Body of pancreas (tissue), 4 donors: ENCODE measurements at regions not wholly inside any gene's neighbourhood (a gene's known extent, or its start where the extent isn't known, plus 50 kb on each side); places are given as distances from the start of the nearest gene placed in this dataset.

ENCODE experiments used
- POLR2A ChIP-seq, 3 donors: fragments of 450-650 bp; IDR thresholded peaks; one replicate each; pipeline ENCODE4 v1.6.1; 2016; ENCODE audit warnings: antibody characterized with exemption in 3 of 3, mild to moderate bottlenecking in 2 of 3
- TF ChIP-seq, protein P1 (sequence below), 7 experiments: fragments of 450-650 bp in 4 of 7; fragments of 200-600 bp in 3 of 7; sonication (generic) in 3 of 7; IDR thresholded peaks; one replicate each; pipeline ENCODE4 v1.5.1; 2016 to 2019; ENCODE audit warnings: antibody characterized with exemption in 7 of 7

GRCh38 chr15:77816983-77817382, 184.3 kb upstream of the LINGO1 start:
- TF ChIP-seq, protein P1, sequence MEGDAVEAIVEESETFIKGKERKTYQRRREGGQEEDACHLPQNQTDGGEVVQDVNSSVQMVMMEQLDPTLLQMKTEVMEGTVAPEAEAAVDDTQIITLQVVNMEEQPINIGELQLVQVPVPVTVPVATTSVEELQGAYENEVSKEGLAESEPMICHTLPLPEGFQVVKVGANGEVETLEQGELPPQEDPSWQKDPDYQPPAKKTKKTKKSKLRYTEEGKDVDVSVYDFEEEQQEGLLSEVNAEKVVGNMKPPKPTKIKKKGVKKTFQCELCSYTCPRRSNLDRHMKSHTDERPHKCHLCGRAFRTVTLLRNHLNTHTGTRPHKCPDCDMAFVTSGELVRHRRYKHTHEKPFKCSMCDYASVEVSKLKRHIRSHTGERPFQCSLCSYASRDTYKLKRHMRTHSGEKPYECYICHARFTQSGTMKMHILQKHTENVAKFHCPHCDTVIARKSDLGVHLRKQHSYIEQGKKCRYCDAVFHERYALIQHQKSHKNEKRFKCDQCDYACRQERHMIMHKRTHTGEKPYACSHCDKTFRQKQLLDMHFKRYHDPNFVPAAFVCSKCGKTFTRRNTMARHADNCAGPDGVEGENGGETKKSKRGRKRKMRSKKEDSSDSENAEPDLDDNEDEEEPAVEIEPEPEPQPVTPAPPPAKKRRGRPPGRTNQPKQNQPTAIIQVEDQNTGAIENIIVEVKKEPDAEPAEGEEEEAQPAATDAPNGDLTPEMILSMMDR (IDR thresholded peaks at IDR 0.05), result no peak
- no peak for TF ChIP-seq POLR2A (IDR thresholded peaks at IDR 0.05)
